HepG2 (cell line): ENCODE measurements at regions not wholly inside any gene's neighbourhood (a gene's known extent, or its start where the extent isn't known, plus 50 kb on each side); places are given as distances from the start of the nearest gene placed in this dataset.

Source experiments
- ATAC-seq: fragments of 200-7000 bp; cut with Tn5 transposase; 3 replicates; pipeline ENCODE4 v1.9.1; 2020; ENCODE audit warnings: mild to moderate bottlenecking, moderate library complexity
- BruUV-seq: library from RNA; stranded (reverse); fragments of 400-500 nt; replicated peaks from 2 replicates; lab custom pipeline; 2021; lab: Mats Ljungman, UMichigan
- CTCF ChIA-PET: fragments of 300-600 bp; formaldehyde crosslinking; extraction: SDS; loops from one replicate; lab custom pipeline; 2021; ENCODE audit warnings: low total read pairs, inconsistent platforms, low intra/inter-chr PET ratio; lab: Yijun Ruan, JAX
- POLR2A ChIA-PET: fragments of 350-600 bp; sonication (Branson Sonifier 250); formaldehyde crosslinking; loops from one replicate; lab custom pipeline; 2020; ENCODE audit warnings: antibody characterized with exemption, inconsistent platforms; lab: Yijun Ruan, JAX
- DNase-seq: peaks from one replicate; pipeline ENCODE4 v3.0.0-alpha.2; 2015; ENCODE audit warnings: low spot score
- FAIRE-seq: peaks from 3 replicates; lab custom pipeline; 2011; peaks lifted over from hg19 to GRCh38; lab: Jason Lieb, UNC
- H2AFZ ChIP-seq: one replicate; pipeline ENCODE4 v1.6.1; 2011; ENCODE audit warnings: low read length, inconsistent platforms
- H3K27ac ChIP-seq: fragments of 300-600 bp; 3 replicates; pipeline ENCODE4 v1.8.0; 2011; ENCODE audit warnings: mixed run types, mild to moderate bottlenecking, mixed read lengths, low read length, inconsistent platforms; ENCODE audit not compliant: insufficient read depth; ENCODE audit errors: extremely low read length
- H3K27me3 ChIP-seq, 2 experiments: fragments of 200-600 bp in 1 of 2; 2 replicates in 1 of 2; 3 replicates in 1 of 2; pipeline versions ENCODE4 v1.6.0 to v1.8.0; 2011; ENCODE audit warnings: low read length in 2 of 2, mild to moderate bottlenecking in 2 of 2, moderate library complexity in 2 of 2, inconsistent platforms in 1 of 2; ENCODE audit not compliant: insufficient read depth in 2 of 2, control insufficient read depth in 1 of 2
- H3K36me3 ChIP-seq, 2 experiments: fragments of 200-600 bp in 1 of 2; replicated peaks in 1 of 2; 2 replicates in 1 of 2; 3 replicates in 1 of 2; pipeline versions ENCODE4 v1.5.1 to v1.8.0; 2011; ENCODE audit warnings: low read length in 2 of 2, inconsistent platforms in 1 of 2; ENCODE audit not compliant: insufficient read depth in 2 of 2, control insufficient read depth in 1 of 2
- H3K4me1 ChIP-seq: 2 replicates; pipeline ENCODE4 v1.5.1; 2012; ENCODE audit warnings: low read length, inconsistent platforms; ENCODE audit not compliant: insufficient read depth
- H3K4me2 ChIP-seq: 2 replicates; pipeline ENCODE4 v1.6.0; 2011; ENCODE audit warnings: low read depth, low read length, inconsistent platforms
- H3K4me3 ChIP-seq, 3 experiments: fragments of 200-600 bp in 1 of 3; sonication (generic), shearing (Covaris generic) in 1 of 3; replicated peaks in 1 of 3; 2 replicates each; pipeline ENCODE4 v1.5.1; 2011 to 2016; ENCODE audit warnings: low read length in 3 of 3, inconsistent platforms in 2 of 3, low read depth in 2 of 3, mild to moderate bottlenecking in 2 of 3, control low read depth in 1 of 3, mixed read lengths in 1 of 3; ENCODE audit not compliant: insufficient read depth in 1 of 3
- H3K79me2 ChIP-seq: one replicate; pipeline ENCODE4 v1.6.1; 2011; ENCODE audit warnings: low read length, inconsistent platforms; ENCODE audit not compliant: insufficient read depth
- H3K9ac ChIP-seq: 2 replicates; pipeline ENCODE4 v1.6.0; 2011; ENCODE audit warnings: mild to moderate bottlenecking, low read depth, low read length, inconsistent platforms; ENCODE audit not compliant: insufficient read depth
- H3K9me3 ChIP-seq: 2 replicates; pipeline ENCODE4 v1.5.1; 2012; ENCODE audit warnings: mild to moderate bottlenecking, low read length
- H4K20me1 ChIP-seq: 2 replicates; pipeline ENCODE4 v1.6.0; 2011; ENCODE audit warnings: inconsistent platforms, mild to moderate bottlenecking, low read length, moderate library complexity; ENCODE audit not compliant: insufficient read depth
- ARNT ChIP-seq: fragments of 450-650 bp; IDR thresholded peaks from 2 replicates; pipeline ENCODE4 v1.6.1; 2017
- NPAS2 ChIP-seq: sonication (generic); formaldehyde crosslinking; IDR thresholded peaks from 2 replicates; pipeline ENCODE4 v1.8.0; 2022; ENCODE audit warnings: mild to moderate bottlenecking, missing genetic modification reagents, borderline replicate concordance
- SMARCC2 ChIP-seq: fragments of 450-650 bp; IDR thresholded peaks from 2 replicates; pipeline ENCODE4 v1.6.1; 2017; ENCODE audit warnings: antibody characterized with exemption, mild to moderate bottlenecking
- ZKSCAN5 ChIP-seq: sonication (generic); formaldehyde crosslinking; IDR thresholded peaks from 2 replicates; pipeline ENCODE4 v1.5.1; 2020; ENCODE audit warnings: mild to moderate bottlenecking, missing genetic modification reagents
- ZNF24 ChIP-seq: fragments of 450-650 bp; IDR thresholded peaks from 2 replicates; pipeline ENCODE4 v1.6.1; 2017; ENCODE audit warnings: antibody characterized with exemption, mild to moderate bottlenecking
- ZNF335 ChIP-seq: sonication (generic); formaldehyde crosslinking; IDR thresholded peaks from 2 replicates; pipeline ENCODE4 v1.4.0; 2020; ENCODE audit warnings: missing genetic modification reagents
- WGBS: methylation state at CpG from one replicate; pipeline ENCODE4 v1.1.6; 2017; ENCODE audit warnings: low lambda C conversion rate; 5-methylcytosine and 5-hydroxymethylcytosine counted together
- in situ Hi-C: cut with HindIII; loops from 2 replicates; pipeline ENCODE4 v1.10.0; 2017; ENCODE audit warnings: low pct_unique_long_range_greater_than_20kb; ENCODE audit not compliant: extremely low pct_ligation_motif_present
- intact Hi-C: fragments of 100-400 bp; cut with micrococcal nuclease; formaldehyde crosslinking; loops from one replicate; pipeline ENCODE4 v1.10.0; 2022; ENCODE audit not compliant: unreplicated experiment
- TF ChIP-seq, protein P1 (sequence below): sonication (generic); formaldehyde crosslinking; IDR thresholded peaks from 2 replicates; pipeline ENCODE4 v1.4.0; 2020; ENCODE audit warnings: missing genetic modification reagents, borderline replicate concordance
- TF ChIP-seq, protein P2 (sequence below): fragments of 450-650 bp; IDR thresholded peaks from 2 replicates; pipeline ENCODE4 v1.6.1; 2016

DNA sequence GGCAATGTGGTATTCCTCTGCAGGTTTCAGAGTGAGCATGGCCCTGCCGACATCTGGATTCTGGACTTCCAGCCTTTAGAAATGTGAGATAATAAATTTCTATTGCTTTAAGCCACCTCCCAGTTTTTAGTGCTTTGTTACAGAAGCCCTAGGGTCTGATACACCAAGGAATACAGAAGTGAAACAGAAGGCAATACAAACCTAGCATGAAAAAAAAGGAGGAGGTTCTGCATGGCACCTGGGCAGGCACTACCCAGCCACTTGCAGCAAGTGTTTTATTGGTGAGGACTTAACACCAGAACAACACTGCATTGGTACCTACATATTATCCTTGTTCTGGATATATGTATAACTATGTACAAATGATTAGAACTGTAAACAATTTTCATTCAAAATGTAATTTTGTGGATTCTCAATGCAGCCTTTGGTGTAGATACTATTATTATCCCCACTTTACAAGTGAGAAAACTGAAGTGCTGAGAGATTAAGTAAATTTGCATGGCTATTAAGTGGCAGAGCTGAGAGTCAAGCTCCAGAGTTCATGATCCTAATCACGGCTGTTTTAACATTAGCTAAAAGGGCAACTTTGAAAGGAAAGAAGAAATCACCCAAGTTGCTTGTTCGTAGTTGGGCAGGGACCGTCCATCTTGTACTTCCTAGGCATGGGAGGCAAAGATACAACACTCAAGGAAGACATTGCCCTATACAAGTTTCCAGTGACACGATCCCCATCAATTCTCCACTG is 71.8 kb downstream of the IL21 start:
- in situ Hi-C loops, result no loop called here
- H3K27me3 ChIP-seq, result no peaks in the 10 kb centered on the region; a peak in 1 of 5 replicates
- no peaks in the 10 kb centered on the region for H3K79me2 ChIP-seq

More for the DNA sequence above, 71.8 kb downstream of the IL21 start:
- ChIA-PET POLR2A (no interaction called here), CTCF (no interaction called here)
- Histone ChIP-seq H2AFZ (no peak overlapping the region), H3K4me1 (no peaks in the 10 kb centered on the region), H3K4me2 (no peak overlapping the region), H4K20me1 (no peaks in the 10 kb centered on the region), H3K9me3 (no peaks in the 10 kb centered on the region), H3K9ac (no peak overlapping the region), H3K36me3 (no peaks in the 10 kb centered on the region), H3K4me3 (no peak overlapping the region), H3K27ac (no peak overlapping the region)
- no peak for DNase-seq
- TF ChIP-seq, protein P1, sequence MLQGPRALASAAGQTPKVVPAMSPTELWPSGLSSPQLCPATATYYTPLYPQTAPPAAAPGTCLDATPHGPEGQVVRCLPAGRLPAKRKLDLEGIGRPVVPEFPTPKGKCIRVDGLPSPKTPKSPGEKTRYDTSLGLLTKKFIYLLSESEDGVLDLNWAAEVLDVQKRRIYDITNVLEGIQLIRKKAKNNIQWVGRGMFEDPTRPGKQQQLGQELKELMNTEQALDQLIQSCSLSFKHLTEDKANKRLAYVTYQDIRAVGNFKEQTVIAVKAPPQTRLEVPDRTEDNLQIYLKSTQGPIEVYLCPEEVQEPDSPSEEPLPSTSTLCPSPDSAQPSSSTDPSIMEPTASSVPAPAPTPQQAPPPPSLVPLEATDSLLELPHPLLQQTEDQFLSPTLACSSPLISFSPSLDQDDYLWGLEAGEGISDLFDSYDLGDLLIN (CRISPR knock-in tag), result no peak
- TF ChIP-seq NPAS2 (CRISPR knock-in tag) (no peak), ZKSCAN5 (CRISPR knock-in tag) (no peak), ZNF24 (no peak), ZNF335 (no peak), ARNT (no peak), SMARCC2 (no peak)
- TF ChIP-seq, protein P2, sequence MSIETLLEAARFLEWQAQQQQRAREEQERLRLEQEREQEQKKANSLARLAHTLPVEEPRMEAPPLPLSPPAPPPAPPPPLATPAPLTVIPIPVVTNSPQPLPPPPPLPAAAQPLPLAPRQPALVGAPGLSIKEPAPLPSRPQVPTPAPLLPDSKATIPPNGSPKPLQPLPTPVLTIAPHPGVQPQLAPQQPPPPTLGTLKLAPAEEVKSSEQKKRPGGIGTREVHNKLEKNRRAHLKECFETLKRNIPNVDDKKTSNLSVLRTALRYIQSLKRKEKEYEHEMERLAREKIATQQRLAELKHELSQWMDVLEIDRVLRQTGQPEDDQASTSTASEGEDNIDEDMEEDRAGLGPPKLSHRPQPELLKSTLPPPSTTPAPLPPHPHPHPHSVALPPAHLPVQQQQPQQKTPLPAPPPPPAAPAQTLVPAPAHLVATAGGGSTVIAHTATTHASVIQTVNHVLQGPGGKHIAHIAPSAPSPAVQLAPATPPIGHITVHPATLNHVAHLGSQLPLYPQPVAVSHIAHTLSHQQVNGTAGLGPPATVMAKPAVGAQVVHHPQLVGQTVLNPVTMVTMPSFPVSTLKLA, result no peak
- no TSS peak for BruUV-seq
- no peak for FAIRE-seq
- 10% methylated on average over 5 of the region's 5 CpGs for WGBS
- intact Hi-C loops, result no loop called here
- ATAC-seq, result no peak
